HG02623 (cell line): ENCODE measurements at regions not wholly inside any gene's neighbourhood (a gene's known extent, or its start where the extent isn't known, plus 50 kb on each side); places are given as distances from the start of the nearest gene placed in this dataset.
"Not testable (repeated sequence)": the region's sequence is repeated elsewhere in the genome, so short reads cannot be mapped to it uniquely, and the experiment has no call there.

Source experiments
- ATAC-seq: cut with Tn5 transposase; IDR thresholded peaks from one replicate; pipeline ENCODE4 v1.9.1; 2021; ENCODE audit warnings: moderate library complexity; ENCODE audit not compliant: unreplicated experiment

GRCh38 chr2:11877764-11878163, 131.3 kb downstream of the LPIN1 start:
- ATAC-seq: no peak

- ATAC-seq: not testable (repeated sequence)
Observed at GRCh38 chr2:11885253-11885652, 138.8 kb downstream of the LPIN1 start.

GRCh38 chr2:11886899-11887298, 140.5 kb downstream of the LPIN1 start:
- not testable (repeated sequence) for ATAC-seq

GRCh38 chr2:11889101-11889850, 142.8 kb downstream of the LPIN1 start:
- ATAC-seq: no peak

GRCh38 chr2:11889854-11890253, 143.4 kb downstream of the LPIN1 start:
- no peak for ATAC-seq

GRCh38 chr2:11891028-11891427, 144.6 kb downstream of the LPIN1 start:
- ATAC-seq: no peak

- ATAC-seq: no peak
Observed at GRCh38 chr2:11891671-11892440, 145.4 kb downstream of the LPIN1 start.

GRCh38 chr2:11896386-11896785, 150.0 kb downstream of the LPIN1 start:
- no peak for ATAC-seq

- no peak for ATAC-seq
Observed at GRCh38 chr2:11898576-11898975, 152.1 kb downstream of the LPIN1 start.

GRCh38 chr2:11899264-11899818, 152.9 kb downstream of the LPIN1 start:
- ATAC-seq: no peak

GRCh38 chr2:11900891-11901290, 154.5 kb downstream of the LPIN1 start:
- ATAC-seq: not testable (repeated sequence)

GRCh38 chr2:11901351-11902069, 155.1 kb downstream of the LPIN1 start:
- no peak for ATAC-seq

GRCh38 chr2:11903085-11903606, 156.7 kb downstream of the LPIN1 start:
- ATAC-seq: no peak

GRCh38 chr2:11904029-11904428, 157.6 kb downstream of the LPIN1 start:
- ATAC-seq: peak; percentile 69

- ATAC-seq: no peak
Observed at GRCh38 chr2:11904941-11905340, 158.5 kb downstream of the LPIN1 start.

GRCh38 chr2:11907190-11907589, 160.8 kb downstream of the LPIN1 start:
- ATAC-seq: no peak

- no peak for ATAC-seq
Observed at GRCh38 chr2:11910971-11911370, 164.5 kb downstream of the LPIN1 start.

GRCh38 chr2:11912980-11913379, 166.5 kb downstream of the LPIN1 start:
- no peak for ATAC-seq

GRCh38 chr2:11914455-11914854, 168.0 kb downstream of the LPIN1 start:
- no peak for ATAC-seq

- ATAC-seq: no peak
Observed at GRCh38 chr2:11915650-11916049, 169.2 kb downstream of the LPIN1 start.

GRCh38 chr2:11919953-11920352, 173.5 kb downstream of the LPIN1 start:
- no peak for ATAC-seq
